C4-2B (cell line): ENCODE measurements at regions not wholly inside any gene's neighbourhood (a gene's known extent, or its start where the extent isn't known, plus 50 kb on each side); places are given as distances from the start of the nearest gene placed in this dataset.

ENCODE experiments used
- H3K27ac ChIP-seq: fragments of 450-650 bp; 2 replicates; pipeline ENCODE4 v1.5.1; 2017
- ZFX ChIP-seq: fragments of 450-650 bp; IDR thresholded peaks from 2 replicates; pipeline ENCODE4 v1.6.1; 2017
- TF ChIP-seq, protein P1 (sequence below): fragments of 450-650 bp; conservative IDR thresholded peaks from 2 replicates; pipeline ENCODE4 v1.5.1; 2017; ENCODE audit warnings: mild to moderate bottlenecking

DNA sequence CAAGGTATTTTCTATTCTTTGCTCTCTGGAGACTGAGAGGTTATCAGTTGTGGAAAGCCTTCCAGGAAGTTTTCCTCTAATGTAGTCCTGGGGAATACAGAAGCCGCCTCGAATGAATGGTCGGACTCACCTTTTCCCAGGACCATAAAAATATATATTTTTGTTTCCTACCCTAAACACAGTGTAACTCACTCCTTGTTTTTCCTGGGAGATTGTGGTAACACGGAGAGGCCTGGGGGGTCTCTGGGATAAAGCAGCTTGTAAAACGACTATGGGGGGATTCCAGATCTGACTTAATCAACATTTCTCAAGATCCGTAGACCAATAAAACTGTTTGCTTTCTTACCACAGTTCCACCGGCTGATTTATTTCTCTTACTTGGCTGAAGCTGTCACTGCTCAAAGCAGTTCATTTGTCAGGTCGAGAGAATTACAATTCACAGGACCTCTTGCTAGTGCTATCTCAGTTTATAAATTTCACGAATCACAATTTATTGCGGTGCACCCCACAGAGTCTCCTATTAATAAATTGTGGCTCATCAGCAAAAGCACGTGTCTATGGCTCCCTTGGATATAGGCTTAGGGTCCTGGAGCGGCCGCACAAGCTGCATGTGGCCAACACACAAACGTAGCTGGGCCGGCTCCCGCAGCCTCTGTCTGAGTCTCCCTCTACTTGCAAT lies 176.3 kb upstream of the BMPER start:
- no peak overlapping the region for H3K27ac ChIP-seq

GRCh38 chr7:33729726-33730125 lies 175.6 kb upstream of the BMPER start:
- no peak overlapping the region for H3K27ac ChIP-seq
- no peak for TF ChIP-seq ZFX
- TF ChIP-seq, protein P1, sequence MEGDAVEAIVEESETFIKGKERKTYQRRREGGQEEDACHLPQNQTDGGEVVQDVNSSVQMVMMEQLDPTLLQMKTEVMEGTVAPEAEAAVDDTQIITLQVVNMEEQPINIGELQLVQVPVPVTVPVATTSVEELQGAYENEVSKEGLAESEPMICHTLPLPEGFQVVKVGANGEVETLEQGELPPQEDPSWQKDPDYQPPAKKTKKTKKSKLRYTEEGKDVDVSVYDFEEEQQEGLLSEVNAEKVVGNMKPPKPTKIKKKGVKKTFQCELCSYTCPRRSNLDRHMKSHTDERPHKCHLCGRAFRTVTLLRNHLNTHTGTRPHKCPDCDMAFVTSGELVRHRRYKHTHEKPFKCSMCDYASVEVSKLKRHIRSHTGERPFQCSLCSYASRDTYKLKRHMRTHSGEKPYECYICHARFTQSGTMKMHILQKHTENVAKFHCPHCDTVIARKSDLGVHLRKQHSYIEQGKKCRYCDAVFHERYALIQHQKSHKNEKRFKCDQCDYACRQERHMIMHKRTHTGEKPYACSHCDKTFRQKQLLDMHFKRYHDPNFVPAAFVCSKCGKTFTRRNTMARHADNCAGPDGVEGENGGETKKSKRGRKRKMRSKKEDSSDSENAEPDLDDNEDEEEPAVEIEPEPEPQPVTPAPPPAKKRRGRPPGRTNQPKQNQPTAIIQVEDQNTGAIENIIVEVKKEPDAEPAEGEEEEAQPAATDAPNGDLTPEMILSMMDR = no peak

More for the DNA sequence above, 176.3 kb upstream of the BMPER start:
- TF ChIP-seq, protein P1 = no peak
- no peak for TF ChIP-seq ZFX

DNA sequence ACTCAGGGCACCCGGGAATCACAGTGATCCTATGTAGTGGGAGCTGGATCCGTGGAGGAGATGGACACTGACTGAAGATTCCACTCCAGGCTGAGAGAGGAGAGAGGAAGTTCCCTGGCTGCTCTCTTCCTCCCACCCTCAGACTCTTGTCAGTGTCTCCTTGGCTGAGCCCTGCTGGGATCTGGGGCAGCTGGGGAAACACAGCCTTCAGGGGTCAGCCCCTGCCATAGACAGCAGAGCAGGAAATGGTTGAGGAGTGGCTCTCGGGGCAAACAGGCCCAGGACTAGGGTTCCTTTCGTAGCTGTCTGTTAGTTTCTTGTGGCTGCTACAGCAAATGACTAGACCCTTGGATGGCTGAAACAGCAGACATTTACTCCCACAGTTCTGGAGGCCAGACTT lies 174.4 kb upstream of the BMPER start:
- H3K27ac ChIP-seq = no peak overlapping the region
- TF ChIP-seq, protein P1 = no peak
- no peak for TF ChIP-seq ZFX

DNA sequence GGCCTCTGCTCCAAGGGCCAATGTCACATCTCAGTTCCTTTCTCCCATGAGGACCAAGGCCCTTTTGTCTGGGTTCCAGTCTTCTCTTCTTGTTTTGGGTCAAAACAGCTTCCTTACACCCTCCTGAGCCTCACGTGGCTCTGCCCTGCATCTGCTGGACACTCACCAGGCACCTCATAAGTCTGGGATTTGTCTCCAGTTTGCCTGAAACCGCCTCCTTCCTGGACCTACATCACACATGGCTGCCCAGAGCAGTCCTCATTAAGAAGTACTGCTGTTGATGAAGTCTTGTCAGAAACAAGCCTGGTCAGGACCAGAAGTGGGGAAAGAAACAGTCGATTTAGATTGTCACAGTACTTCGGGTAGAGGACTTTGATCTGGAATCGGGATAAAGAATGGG lies 173.4 kb upstream of the BMPER start:
- H3K27ac ChIP-seq = no peak overlapping the region
- TF ChIP-seq ZFX = no peak

DNA sequence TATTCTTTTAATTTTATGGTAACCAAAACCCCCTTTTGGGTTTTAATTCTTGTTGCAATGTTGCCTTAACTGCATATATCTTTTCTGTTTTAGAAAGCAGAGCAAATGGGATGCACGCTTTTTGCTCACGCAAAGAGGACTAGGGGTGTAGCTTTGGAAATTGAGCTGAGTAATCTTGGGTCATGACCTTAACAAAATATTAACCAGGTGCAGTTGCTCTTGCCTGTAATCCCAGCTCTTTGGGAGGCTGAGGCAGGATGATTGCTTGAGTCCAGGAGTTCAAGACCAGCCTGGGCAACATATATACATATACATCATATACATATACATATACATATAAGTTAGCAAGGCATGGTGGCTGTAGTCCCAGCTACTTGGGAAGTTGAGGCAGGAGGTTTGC lies 172.9 kb upstream of the BMPER start:
- H3K27ac ChIP-seq = no peak overlapping the region
- TF ChIP-seq, protein P1 = no peak
- no peak for TF ChIP-seq ZFX

DNA sequence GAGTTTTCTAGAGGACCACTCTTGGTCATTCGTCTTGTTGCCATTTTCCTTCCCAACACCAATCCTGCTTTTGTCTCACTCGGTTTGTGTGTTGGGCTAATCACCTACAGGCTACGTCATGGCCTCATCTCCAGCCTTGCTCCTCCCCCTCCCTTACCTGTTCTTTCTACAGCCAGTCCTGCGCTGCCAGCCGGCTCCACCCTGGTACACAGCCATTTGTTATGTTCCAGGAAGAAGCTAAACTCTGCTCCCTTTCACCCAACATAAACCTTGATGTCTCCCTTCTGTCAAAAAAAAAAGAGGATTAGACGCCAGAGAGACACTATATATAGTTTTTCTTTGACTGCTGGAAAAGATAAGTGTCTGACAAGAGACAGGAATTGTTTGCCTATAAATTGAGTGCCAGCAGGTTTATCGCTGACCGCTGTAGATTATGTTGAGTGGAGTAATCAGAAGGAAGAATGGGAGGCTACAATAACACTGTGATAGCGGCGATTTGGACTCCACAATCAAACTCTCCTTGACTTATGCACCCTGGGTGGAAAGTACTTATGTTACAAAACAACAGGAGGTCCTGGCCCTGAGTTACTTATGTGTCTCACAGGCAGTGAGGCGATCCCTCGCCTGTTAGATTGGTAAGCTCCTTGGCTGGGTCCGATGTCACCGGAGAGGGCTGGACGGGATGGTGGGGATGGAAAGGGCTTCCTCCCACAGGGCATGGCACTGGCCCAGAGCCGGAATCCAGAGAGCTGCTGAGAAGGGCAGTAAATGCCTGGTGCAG lies 171.3 kb upstream of the BMPER start:
- no peak overlapping the region for H3K27ac ChIP-seq
- TF ChIP-seq, protein P1 = no peak
- TF ChIP-seq ZFX = no peak

DNA sequence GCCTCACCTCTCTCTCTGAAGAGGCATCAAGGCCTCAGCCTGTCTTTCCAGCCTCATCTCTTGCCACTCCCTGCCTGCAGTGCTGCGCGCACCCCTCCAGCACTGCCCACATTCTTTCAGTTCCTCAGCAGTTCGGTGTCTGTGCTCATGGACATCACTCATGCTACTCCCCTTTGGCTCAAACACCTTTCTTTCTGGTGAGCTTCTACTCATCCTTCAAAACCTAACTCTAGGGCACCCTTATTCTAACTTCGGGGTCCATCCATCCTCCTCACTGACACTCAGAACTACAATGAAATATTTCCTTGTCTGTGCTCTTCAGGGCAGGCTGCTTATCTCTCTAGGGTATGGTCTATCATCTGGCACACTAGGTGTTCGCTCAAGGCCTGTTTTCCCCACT lies 169.9 kb upstream of the BMPER start:
- TF ChIP-seq, protein P1 = no peak
- no peak for TF ChIP-seq ZFX
- H3K27ac ChIP-seq = no peak overlapping the region
